Stomach (tissue), 4 donors: ENCODE measurements at regions not wholly inside any gene's neighbourhood (a gene's known extent, or its start where the extent isn't known, plus 50 kb on each side); places are given as distances from the start of the nearest gene placed in this dataset.

Source experiments
- CTCF ChIP-seq, 7 experiments: fragments of 450-650 bp in 4 of 7; fragments of 200-600 bp in 3 of 7; sonication (generic) in 3 of 7; IDR thresholded peaks; one replicate each; pipeline ENCODE4 v1.5.1; 2016 to 2019; ENCODE audit warnings: antibody characterized with exemption in 7 of 7, control low read depth in 2 of 7, mild to moderate bottlenecking in 1 of 7
- EP300 ChIP-seq: sonication (generic); formaldehyde crosslinking; IDR thresholded peaks from one replicate; pipeline ENCODE4 v1.6.1; 2017; ENCODE audit warnings: antibody characterized with exemption
- POLR2A ChIP-seq, 4 donors: fragments of 450-650 bp; IDR thresholded peaks; one replicate each; pipeline ENCODE4 v1.6.1; 2016; ENCODE audit warnings: antibody characterized with exemption in 4 of 4, control low read depth in 2 of 4, mild to moderate bottlenecking in 1 of 4, moderate library complexity in 1 of 4
- POLR2AphosphoS5 ChIP-seq, 3 donors: sonication (generic); formaldehyde crosslinking; IDR thresholded peaks; one replicate each; pipeline ENCODE4 v1.6.1; 2016; ENCODE audit warnings: antibody characterized with exemption in 3 of 3

DNA sequence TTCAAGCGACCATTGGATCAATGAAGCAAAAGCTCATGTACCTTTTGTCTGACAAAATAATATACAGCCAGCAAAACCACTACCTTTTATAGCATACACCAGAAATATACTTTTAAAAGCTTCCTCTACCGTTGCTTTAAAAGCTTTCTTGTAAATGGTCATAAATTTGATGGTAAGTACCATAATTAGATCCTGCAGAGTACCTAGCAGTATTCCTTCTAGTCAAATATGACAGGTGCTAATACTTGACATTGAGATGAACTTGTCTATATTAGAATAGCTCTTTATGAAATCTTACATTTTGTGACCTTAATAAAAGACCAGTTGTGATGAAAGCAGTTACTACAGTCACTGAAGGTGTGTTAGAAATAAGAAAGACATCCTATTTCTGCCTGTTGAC, 340.5 kb upstream of the ANO3 start:
- TF ChIP-seq POLR2A (IDR thresholded peaks at IDR 0.05): no peak
- TF ChIP-seq CTCF (IDR thresholded peaks at IDR 0.05): no peak
- TF ChIP-seq POLR2AphosphoS5 (IDR thresholded peaks at IDR 0.05): no peak
- no peak for TF ChIP-seq EP300
